IgD-negative memory B cell (primary cell): ENCODE measurements at regions not wholly inside any gene's neighbourhood (a gene's known extent, or its start where the extent isn't known, plus 50 kb on each side); places are given as distances from the start of the nearest gene placed in this dataset.
"Not testable (repeated sequence)": the region's sequence is repeated elsewhere in the genome, so short reads cannot be mapped to it uniquely, and the experiment has no call there.

Experiments used
- H3K27ac Mint-ChIP-seq, 3 donors: one replicate each; pipeline ENCODE4 v1.8.0; 2020 to 2022; ENCODE audit warnings: mild to moderate bottlenecking in 3 of 3, mixed read lengths in 3 of 3, moderate library complexity in 1 of 3
- H3K27me3 Mint-ChIP-seq: one replicate; pipeline ENCODE4 v1.8.0; 2021; ENCODE audit warnings: mixed read lengths
- H3K36me3 Mint-ChIP-seq: one replicate; pipeline ENCODE4 v1.8.0; 2020; ENCODE audit warnings: mild to moderate bottlenecking, mixed read lengths
- H3K4me1 Mint-ChIP-seq, 3 donors: one replicate each; pipeline ENCODE4 v1.8.0; 2020 to 2022; ENCODE audit warnings: mixed read lengths in 3 of 3, mild to moderate bottlenecking in 1 of 3
- H3K4me3 Mint-ChIP-seq, 4 donors: one replicate each; pipeline ENCODE4 v1.8.0; 2020 to 2022; ENCODE audit warnings: mild to moderate bottlenecking in 4 of 4, mixed read lengths in 4 of 4, moderate library complexity in 3 of 4
- H3K9me3 Mint-ChIP-seq, 3 donors: one replicate each; pipeline ENCODE4 v1.8.0; 2020 to 2021; ENCODE audit warnings: mixed read lengths in 3 of 3, mild to moderate bottlenecking in 1 of 3

DNA sequence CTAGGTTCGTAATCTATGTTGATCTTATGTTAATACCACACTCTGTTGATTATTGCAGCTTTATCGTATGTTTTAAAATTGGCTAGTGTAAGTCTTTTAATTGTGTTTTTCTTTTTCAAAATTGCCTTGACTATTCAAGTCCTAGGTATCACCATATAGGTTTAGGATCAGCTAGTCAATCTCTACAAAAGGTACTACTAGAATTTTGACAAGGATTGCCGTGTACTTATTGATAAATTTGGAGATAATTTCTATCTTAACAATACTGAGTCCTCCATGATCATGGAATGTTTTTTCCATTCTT lies 117.9 kb upstream of the PRSS3 start:
- Mint-ChIP-seq H3K27ac (peak overlapping the region in 1 of 3 donors; percentile 36), H3K36me3 (no peaks in the 10 kb centered on the region), H3K4me3 (peak overlapping the region; percentile 85 to 97 (median 90)), H3K27me3 (peaks cover 44% of the 10 kb centered on the region), H3K4me1 (peaks cover 4 to 11% (median 8%) of the 10 kb centered on the region in 3 donors), H3K9me3 (peaks cover 2 to 4% (median 3%) of the 10 kb centered on the region in 3 donors)

DNA sequence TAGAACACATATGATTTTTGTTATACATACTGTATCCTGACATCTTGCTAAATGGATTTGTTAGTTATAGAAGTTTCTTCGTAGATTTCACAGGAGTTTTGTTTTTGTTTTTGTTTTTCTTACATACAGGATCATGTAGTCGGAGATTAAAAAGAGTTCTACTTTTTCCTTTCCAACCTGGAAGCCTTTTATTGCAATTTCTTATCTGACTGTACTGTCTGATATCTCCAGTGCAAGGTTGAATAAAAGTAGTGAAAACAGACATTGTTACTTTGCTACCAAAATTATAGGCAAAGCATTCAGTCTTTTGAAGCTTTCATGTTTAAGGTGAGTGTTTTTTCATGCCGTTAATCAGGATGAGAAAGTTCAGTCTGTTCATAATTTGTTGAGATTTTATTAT lies 117.4 kb upstream of the PRSS3 start:
- no peaks in the 10 kb centered on the region for H3K36me3 Mint-ChIP-seq
- peak overlapping the region in 1 of 4 donors; percentile 87 for H3K4me3 Mint-ChIP-seq
- H3K27ac Mint-ChIP-seq = no peak overlapping the region
- peaks cover 4 to 11% (median 8%) of the 10 kb centered on the region in 3 donors for H3K4me1 Mint-ChIP-seq
- H3K9me3 Mint-ChIP-seq = peaks cover 2 to 3% (median 3%) of the 10 kb centered on the region in 3 donors
- H3K27me3 Mint-ChIP-seq = peaks cover 41% of the 10 kb centered on the region

DNA sequence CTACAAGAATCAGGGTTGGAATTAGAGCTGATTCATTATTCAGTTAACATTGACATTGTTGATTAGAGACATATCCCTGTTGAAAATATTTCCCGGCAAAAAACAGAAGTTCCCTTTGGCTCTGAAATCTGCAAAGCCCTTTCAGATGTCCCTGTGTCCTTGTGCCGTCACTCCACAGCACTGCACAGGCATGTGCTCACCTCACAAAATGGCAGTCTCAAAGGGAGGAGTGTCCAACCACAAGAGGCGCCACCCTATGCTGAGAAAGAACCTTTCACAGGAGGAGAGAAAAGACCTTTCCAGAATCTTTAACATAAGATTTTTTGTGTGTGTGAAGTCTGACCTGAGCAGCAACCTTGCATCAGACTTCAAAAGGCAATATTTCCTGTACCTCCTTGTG lies 112.8 kb upstream of the PRSS3 start:
- H3K27me3 Mint-ChIP-seq = peaks cover 35% of the 10 kb centered on the region
- H3K4me1 Mint-ChIP-seq = peaks cover 0 to 1% (median 0%) of the 10 kb centered on the region in 3 donors

GRCh38 chr9:33684831-33685230 lies 110.5 kb upstream of the PRSS3 start:
- H3K27me3 Mint-ChIP-seq = peaks cover 29% of the 10 kb centered on the region

More for the DNA sequence above, 112.8 kb upstream of the PRSS3 start:
- Mint-ChIP-seq H3K36me3 (no peaks in the 10 kb centered on the region), H3K4me3 (no peak overlapping the region), H3K9me3 (no peaks in the 10 kb centered on the region), H3K27ac (no peak overlapping the region)

DNA sequence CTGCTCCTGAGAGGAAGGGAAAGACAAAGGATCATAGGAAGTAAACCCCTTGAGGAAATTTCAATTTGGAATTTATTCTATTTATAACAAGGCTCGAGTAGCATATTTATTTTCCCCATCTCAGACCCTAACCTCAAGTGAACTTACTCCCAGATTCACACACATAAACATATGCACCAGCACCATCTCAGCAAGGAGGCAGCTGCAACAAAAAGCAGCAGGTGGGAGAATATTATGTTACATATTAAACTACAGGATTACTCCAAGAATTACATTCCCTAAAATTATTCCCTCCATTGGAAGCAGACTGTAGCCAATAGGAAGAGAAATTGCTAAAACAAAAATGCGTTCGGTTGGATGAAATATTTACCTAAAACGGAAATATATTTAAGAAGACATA lies 108.4 kb upstream of the PRSS3 start:
- Mint-ChIP-seq H3K9me3 (no peaks in the 10 kb centered on the region), H3K4me3 (peak overlapping the region in 1 of 4 donors; percentile 18)

More at GRCh38 chr9:33684831-33685230, 110.5 kb upstream of the PRSS3 start:
- H3K36me3 Mint-ChIP-seq = no peaks in the 10 kb centered on the region
- no peak overlapping the region for H3K4me3 Mint-ChIP-seq
- H3K9me3 Mint-ChIP-seq = no peaks in the 10 kb centered on the region
- no peaks in the 10 kb centered on the region for H3K4me1 Mint-ChIP-seq
- no peak overlapping the region for H3K27ac Mint-ChIP-seq

DNA sequence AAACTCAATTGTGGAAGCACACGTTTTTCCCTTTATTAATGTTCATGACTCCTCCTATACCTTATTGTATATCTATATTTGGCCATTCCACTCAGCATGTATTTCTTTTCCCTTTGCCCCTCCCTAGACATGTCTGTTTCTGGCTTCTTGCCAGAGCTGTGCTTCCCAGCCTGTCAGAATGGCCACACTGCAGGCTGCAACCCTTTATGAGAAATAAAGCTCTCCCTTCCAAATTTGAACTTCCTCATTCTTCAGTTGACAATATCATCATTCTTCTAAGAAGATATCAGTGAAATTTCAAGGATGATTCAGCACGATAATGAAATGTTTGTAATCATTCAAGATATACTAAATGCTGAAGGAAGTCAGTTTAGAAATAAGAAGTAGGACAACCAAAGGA lies 107.6 kb upstream of the PRSS3 start:
- H3K4me1 Mint-ChIP-seq = peaks cover 0 to 7% (median 3%) of the 10 kb centered on the region in 3 donors
- H3K27me3 Mint-ChIP-seq = peaks cover 23% of the 10 kb centered on the region
- H3K27ac Mint-ChIP-seq = no peak overlapping the region

More for the DNA sequence above, 108.4 kb upstream of the PRSS3 start:
- Mint-ChIP-seq H3K27ac (no peak overlapping the region), H3K27me3 (peaks cover 27% of the 10 kb centered on the region), H3K36me3 (no peaks in the 10 kb centered on the region), H3K4me1 (peaks cover 0 to 7% (median 3%) of the 10 kb centered on the region in 3 donors)

DNA sequence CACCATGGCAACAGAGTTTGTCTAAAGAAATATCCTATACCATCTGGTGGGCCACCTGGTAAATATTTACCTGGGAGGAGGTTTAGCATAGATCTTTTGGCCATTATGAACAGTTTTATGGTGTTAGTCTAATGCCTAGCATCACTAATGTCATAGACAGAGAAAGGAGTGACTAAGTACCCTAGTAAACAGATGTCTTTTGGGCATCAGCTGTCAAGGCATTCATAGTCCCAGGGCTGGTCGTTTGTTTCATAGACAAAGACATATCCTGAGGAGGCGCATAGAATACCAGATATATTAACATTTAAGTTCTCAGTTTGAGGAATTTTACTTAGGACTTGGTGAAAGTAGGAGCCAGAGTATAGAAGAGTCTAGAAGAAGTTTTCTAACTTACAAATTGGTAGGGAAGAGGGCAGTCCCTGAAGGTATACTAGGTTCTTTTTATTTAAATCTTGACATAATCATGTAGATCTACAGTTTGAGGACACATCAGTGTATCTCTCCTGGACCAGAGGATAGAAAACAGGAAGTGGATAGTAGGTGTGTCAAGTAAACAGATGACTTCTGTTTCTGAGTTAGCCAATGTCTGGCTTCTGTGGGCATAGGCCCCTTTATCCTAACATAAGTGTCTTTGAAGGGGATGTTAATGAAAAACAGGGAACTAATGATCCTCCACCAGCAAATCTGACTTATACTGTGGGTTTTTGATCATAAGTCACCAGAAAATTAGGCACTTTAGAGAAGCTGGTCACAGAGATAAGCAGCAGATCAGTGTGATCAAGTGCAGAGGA lies 105.0 kb upstream of the PRSS3 start:
- H3K27ac Mint-ChIP-seq = no peak overlapping the region
- peaks cover 21% of the 10 kb centered on the region for H3K27me3 Mint-ChIP-seq
- peaks cover 0 to 7% (median 3%) of the 10 kb centered on the region in 3 donors for H3K4me1 Mint-ChIP-seq
- no peaks in the 10 kb centered on the region for H3K9me3 Mint-ChIP-seq
- H3K4me3 Mint-ChIP-seq = no peak overlapping the region
- no peaks in the 10 kb centered on the region for H3K36me3 Mint-ChIP-seq

More for the DNA sequence above, 107.6 kb upstream of the PRSS3 start:
- H3K36me3 Mint-ChIP-seq = no peaks in the 10 kb centered on the region
- no peak overlapping the region for H3K4me3 Mint-ChIP-seq
- H3K9me3 Mint-ChIP-seq = no peaks in the 10 kb centered on the region

DNA sequence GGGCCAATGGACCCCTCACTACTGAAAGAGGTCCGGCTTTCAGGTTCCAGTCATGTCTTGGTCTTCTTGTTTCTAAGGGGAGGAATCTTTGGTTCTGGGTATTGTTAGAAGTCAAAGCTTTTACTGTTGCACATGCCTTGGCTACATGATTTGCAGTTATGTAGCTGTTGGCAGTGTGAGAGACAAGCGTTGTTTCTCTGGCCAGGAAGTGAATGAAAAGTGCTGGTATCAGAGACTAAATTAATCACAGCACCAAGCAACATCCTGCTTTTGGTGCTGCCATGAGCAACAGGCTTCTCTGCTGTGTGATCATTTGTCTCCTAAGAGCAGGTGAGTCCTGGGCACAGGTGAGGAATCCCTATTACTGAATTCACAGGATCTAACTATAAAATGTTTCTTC lies 100.1 kb upstream of the PRSS3 start:
- Mint-ChIP-seq H3K4me1 (peaks cover 0 to 4% (median 2%) of the 10 kb centered on the region in 3 donors), H3K4me3 (no peak overlapping the region), H3K9me3 (no peaks in the 10 kb centered on the region), H3K27ac (no peak overlapping the region), H3K36me3 (no peaks in the 10 kb centered on the region), H3K27me3 (peaks cover 13% of the 10 kb centered on the region)

DNA sequence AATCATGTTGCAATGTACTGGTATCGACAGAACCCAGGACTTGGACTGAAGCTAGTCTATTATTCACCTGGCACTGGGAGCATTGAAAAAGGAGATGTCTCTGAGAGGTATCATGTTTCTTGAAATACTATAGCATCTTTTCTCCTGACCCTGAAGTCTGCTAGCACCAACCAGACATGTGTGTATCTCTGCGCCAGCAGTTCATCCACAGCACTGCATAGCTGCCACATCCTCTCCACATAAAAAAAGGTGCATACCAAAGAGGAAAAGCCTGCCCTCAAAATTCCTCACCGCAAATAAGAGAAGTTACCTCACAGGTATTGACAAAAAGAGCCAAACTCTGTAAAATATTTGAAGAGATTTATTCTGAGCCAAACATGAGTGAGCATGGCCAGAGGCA lies 99.5 kb upstream of the PRSS3 start:
- no peak overlapping the region for H3K27ac Mint-ChIP-seq
- H3K4me3 Mint-ChIP-seq = no peak overlapping the region
- no peaks in the 10 kb centered on the region for H3K9me3 Mint-ChIP-seq
- H3K27me3 Mint-ChIP-seq = peaks cover 13% of the 10 kb centered on the region
- H3K36me3 Mint-ChIP-seq = no peaks in the 10 kb centered on the region
- no peaks in the 10 kb centered on the region for H3K4me1 Mint-ChIP-seq

DNA sequence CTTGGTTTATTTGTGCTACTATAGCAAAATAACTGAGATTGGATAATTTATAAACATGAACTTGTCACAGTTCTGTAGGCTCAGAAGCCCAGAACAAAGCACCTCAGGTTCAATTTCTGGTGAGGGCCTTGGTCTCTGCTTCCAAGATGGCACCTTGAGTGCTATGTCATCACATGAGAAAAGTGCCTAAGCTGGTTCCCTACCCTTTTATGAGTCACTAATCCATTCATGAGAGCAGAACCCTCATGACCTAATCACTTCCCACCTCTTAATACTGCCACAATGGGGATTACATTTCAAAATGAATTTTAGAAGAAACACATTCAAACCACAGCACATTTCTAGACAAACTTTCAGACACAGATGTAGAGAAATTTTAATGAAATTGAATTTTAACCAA lies 98.2 kb upstream of the PRSS3 start:
- H3K4me3 Mint-ChIP-seq = no peak overlapping the region
- H3K4me1 Mint-ChIP-seq = no peaks in the 10 kb centered on the region
- H3K9me3 Mint-ChIP-seq = no peaks in the 10 kb centered on the region
- no peak overlapping the region for H3K27ac Mint-ChIP-seq
- peaks cover 2% of the 10 kb centered on the region for H3K36me3 Mint-ChIP-seq
- H3K27me3 Mint-ChIP-seq = peaks cover 13% of the 10 kb centered on the region

DNA sequence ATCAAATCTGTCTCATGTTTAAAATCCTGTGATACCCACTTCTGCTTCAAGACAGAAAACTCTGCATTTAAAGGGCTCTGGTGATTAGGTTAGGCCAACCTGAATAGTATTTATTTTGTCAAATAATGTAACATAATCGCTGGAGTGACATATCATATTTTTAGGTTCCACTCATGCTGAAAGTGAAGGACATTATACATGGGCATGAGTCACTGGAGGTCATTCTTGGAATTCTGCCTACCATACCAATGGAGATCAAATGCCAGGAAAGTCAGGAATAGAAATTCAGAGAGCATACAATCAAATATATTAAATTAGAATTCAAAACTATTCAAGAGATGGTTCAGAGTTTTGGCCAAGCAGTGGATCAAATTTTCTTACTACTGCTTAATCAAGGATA lies 97.1 kb upstream of the PRSS3 start:
- H3K4me3 Mint-ChIP-seq = no peak overlapping the region
- H3K27me3 Mint-ChIP-seq = peaks cover 15% of the 10 kb centered on the region

DNA sequence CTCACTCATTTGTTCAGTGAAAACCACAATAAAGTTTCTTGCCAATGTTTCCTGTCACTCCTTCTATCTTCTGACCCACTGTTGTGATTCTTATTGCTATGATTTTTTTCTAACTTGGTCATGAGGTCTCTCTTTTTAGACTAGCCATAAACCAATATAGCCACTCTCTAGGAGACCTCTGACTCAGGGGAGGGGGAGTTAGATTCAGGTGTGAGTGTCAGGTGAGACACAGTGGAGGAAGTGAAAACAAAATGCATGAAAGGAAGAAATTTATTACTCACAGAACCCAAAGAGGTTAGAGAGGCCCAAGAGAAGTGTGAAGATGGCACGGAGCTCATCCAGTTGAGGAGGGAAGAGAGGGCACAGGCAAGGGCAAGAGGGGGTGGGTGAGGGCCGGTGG lies 94.4 kb upstream of the PRSS3 start:
- not testable (repeated sequence) for H3K4me1 Mint-ChIP-seq, H3K27ac Mint-ChIP-seq, H3K9me3 Mint-ChIP-seq, H3K36me3 Mint-ChIP-seq, H3K4me3 Mint-ChIP-seq
- peaks cover 15% of the 10 kb centered on the region for H3K27me3 Mint-ChIP-seq

More for the DNA sequence above, 97.1 kb upstream of the PRSS3 start:
- Mint-ChIP-seq H3K36me3 (peaks cover 3% of the 10 kb centered on the region), H3K27ac (no peak overlapping the region), H3K9me3 (no peaks in the 10 kb centered on the region), H3K4me1 (no peaks in the 10 kb centered on the region)

- Mint-ChIP-seq H3K4me1 (no peaks in the 10 kb centered on the region), H3K27ac (no peak overlapping the region)
Measured at GRCh38 chr9:33703430-33704102, 91.8 kb upstream of the PRSS3 start.

DNA sequence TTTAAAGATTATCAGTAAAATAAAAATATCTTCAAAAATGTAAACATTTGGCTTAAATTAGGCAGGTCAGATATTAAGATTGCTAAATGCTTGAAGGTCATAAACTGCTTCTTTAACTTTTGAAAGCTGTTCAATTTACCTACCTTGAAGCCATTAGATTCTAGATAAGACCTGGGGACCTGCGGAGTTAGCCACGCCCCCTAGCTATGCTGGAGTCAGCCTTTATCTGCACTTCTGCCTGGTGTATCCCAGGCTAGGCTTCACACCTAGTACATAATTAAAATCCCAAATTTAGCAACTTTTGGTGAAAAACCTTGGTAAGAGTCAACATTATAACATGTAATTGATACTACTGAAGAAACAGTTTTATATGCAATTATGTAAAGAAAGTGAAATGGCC lies 89.9 kb upstream of the PRSS3 start:
- H3K27ac Mint-ChIP-seq, H3K36me3 Mint-ChIP-seq, H3K4me3 Mint-ChIP-seq, H3K4me1 Mint-ChIP-seq, H3K9me3 Mint-ChIP-seq: not testable (repeated sequence)
- H3K27me3 Mint-ChIP-seq = peaks cover 16% of the 10 kb centered on the region

More at GRCh38 chr9:33703430-33704102, 91.8 kb upstream of the PRSS3 start:
- Mint-ChIP-seq H3K9me3 (peaks cover 2 to 4% (median 4%) of the 10 kb centered on the region in 3 donors), H3K27me3 (peaks cover 14% of the 10 kb centered on the region), H3K4me3 (no peak overlapping the region), H3K36me3 (peaks cover 3% of the 10 kb centered on the region)

GRCh38 chr9:33708441-33708840 lies 86.9 kb upstream of the PRSS3 start:
- H3K36me3 Mint-ChIP-seq = no peaks in the 10 kb centered on the region
- H3K4me3 Mint-ChIP-seq = no peak overlapping the region
- peaks cover 19% of the 10 kb centered on the region for H3K27me3 Mint-ChIP-seq
- no peak overlapping the region for H3K27ac Mint-ChIP-seq
- peaks cover 2 to 4% (median 4%) of the 10 kb centered on the region in 3 donors for H3K9me3 Mint-ChIP-seq
- H3K4me1 Mint-ChIP-seq = no peaks in the 10 kb centered on the region

GRCh38 chr9:33709269-33709668 lies 86.1 kb upstream of the PRSS3 start:
- H3K27ac Mint-ChIP-seq = no peak overlapping the region
- peaks cover 2 to 4% (median 4%) of the 10 kb centered on the region in 3 donors for H3K9me3 Mint-ChIP-seq
- no peaks in the 10 kb centered on the region for H3K36me3 Mint-ChIP-seq
- no peak overlapping the region for H3K4me3 Mint-ChIP-seq
- H3K4me1 Mint-ChIP-seq = no peaks in the 10 kb centered on the region
- peaks cover 16% of the 10 kb centered on the region for H3K27me3 Mint-ChIP-seq
